B cell (primary cell): ENCODE measurements at regions not wholly inside any gene's neighbourhood (a gene's known extent, or its start where the extent isn't known, plus 50 kb on each side); places are given as distances from the start of the nearest gene placed in this dataset.

Experiments used
- ATAC-seq: fragments of 200-7000 bp; cut with Tn5 transposase; one replicate; pipeline ENCODE4 v1.10.0; 2021; ENCODE audit warnings: low read depth, mild to moderate bottlenecking, moderate number of reproducible peaks, moderate library complexity
- CTCF ChIA-PET: fragments of 350-600 bp; sonication (Branson Sonifier 250); formaldehyde crosslinking; loops from one replicate; lab custom pipeline; 2021; ENCODE audit warnings: antibody characterized with exemption, inconsistent platforms; lab: Charles Lee
- POLR2A ChIA-PET: fragments of 350-600 bp; sonication (Branson Sonifier 250); formaldehyde crosslinking; loops from one replicate; lab custom pipeline; 2021; ENCODE audit warnings: antibody characterized with exemption; lab: Charles Lee
- DNase-seq: peaks from one replicate; pipeline ENCODE4 v3.0.0; 2013
- H2AFZ ChIP-seq: 2 replicates; pipeline ENCODE4 v1.6.1; 2012; ENCODE audit warnings: mild to moderate bottlenecking, low read depth, low read length; ENCODE audit not compliant: insufficient read depth, poor library complexity, severe bottlenecking
- H3K27ac ChIP-seq, 2 donors: 1 replicate in 1 of 2; 2 replicates in 1 of 2; pipeline ENCODE4 v1.5.1; 2012 to 2013; ENCODE audit warnings: low read length in 2 of 2, mild to moderate bottlenecking in 2 of 2, moderate library complexity in 1 of 2
- H3K27me3 ChIP-seq, 4 experiments: fragments of 200-600 bp in 1 of 4; sonication (generic) in 1 of 4; replicated peaks in 1 of 4; 1 replicate in 2 of 4; 2 replicates in 2 of 4; pipeline versions ENCODE4 v1.6.1 to v1.7.0; 2013 to 2016; ENCODE audit warnings: low read length in 3 of 4, mild to moderate bottlenecking in 2 of 4, mixed read lengths in 1 of 4, moderate library complexity in 1 of 4; ENCODE audit not compliant: insufficient read depth in 4 of 4, control insufficient read depth in 3 of 4; ENCODE audit errors: control extremely low read depth in 1 of 4
- H3K36me3 ChIP-seq, 2 experiments: replicated peaks in 1 of 2; 1 replicate in 1 of 2; 2 replicates in 1 of 2; pipeline versions ENCODE4 v1.6.1 to v1.7.1; 2013; ENCODE audit warnings: low read length in 1 of 2; ENCODE audit not compliant: insufficient read depth in 2 of 2, control insufficient read depth in 1 of 2; ENCODE audit errors: control extremely low read depth in 1 of 2, extremely low read depth in 1 of 2
- H3K4me1 ChIP-seq, 2 donors: fragments of 200-600 bp in 1 of 2; sonication (generic) in 1 of 2; 1 replicate in 1 of 2; 2 replicates in 1 of 2; pipeline versions ENCODE4 v1.5.1 to v1.6.1; 2013 to 2017; ENCODE audit warnings: low read length in 2 of 2; ENCODE audit not compliant: control insufficient read depth in 2 of 2, insufficient read depth in 2 of 2
- H3K4me2 ChIP-seq: replicated peaks from 2 replicates; pipeline ENCODE3; 2012; ENCODE audit warnings: mild to moderate bottlenecking, low read depth, low read length; ENCODE audit not compliant: poor library complexity, severe bottlenecking
- H3K4me3 ChIP-seq, 5 experiments: fragments of 200-600 bp in 1 of 5; sonication (generic) in 1 of 5; 1 replicate in 3 of 5; 2 replicates in 2 of 5; pipeline versions ENCODE4 v1.5.1 to v1.7.0; 2011 to 2016; ENCODE audit warnings: low read length in 4 of 5, mild to moderate bottlenecking in 4 of 5, low read depth in 2 of 5, control low read depth in 1 of 5, moderate library complexity in 1 of 5; ENCODE audit not compliant: insufficient read depth in 1 of 5; ENCODE audit errors: control extremely low read depth in 1 of 5, extremely low read depth in 1 of 5
- H3K79me2 ChIP-seq: fragments of 200-600 bp; sonication (generic); one replicate; pipeline ENCODE4 v1.6.0; 2016; ENCODE audit warnings: low read length; ENCODE audit not compliant: control insufficient read depth, insufficient read depth
- H3K9ac ChIP-seq: fragments of 200-600 bp; sonication (generic); 2 replicates; pipeline ENCODE4 v1.6.1; 2017; ENCODE audit warnings: mild to moderate bottlenecking, low read length, moderate library complexity
- H3K9me3 ChIP-seq, 3 donors: one replicate each; pipeline versions ENCODE4 v1.6.1 to v1.7.1; 2013; ENCODE audit warnings: low read length in 2 of 3; ENCODE audit not compliant: control insufficient read depth in 2 of 3, insufficient read depth in 1 of 3; ENCODE audit errors: control extremely low read depth in 1 of 3
- H4K20me1 ChIP-seq: 2 replicates; pipeline ENCODE4 v1.6.0; 2012; ENCODE audit warnings: mild to moderate bottlenecking, low read length; ENCODE audit not compliant: insufficient read depth, control insufficient read depth, poor library complexity, severe bottlenecking
- H3K27ac Mint-ChIP-seq: one replicate; pipeline ENCODE4 v1.8.0; 2021; ENCODE audit warnings: mixed read lengths
- H3K27me3 Mint-ChIP-seq: one replicate; pipeline ENCODE4 v1.8.0; 2021; ENCODE audit warnings: mixed read lengths
- H3K4me1 Mint-ChIP-seq: one replicate; pipeline ENCODE4 v1.8.0; 2021; ENCODE audit warnings: mixed read lengths
- H3K4me3 Mint-ChIP-seq: one replicate; pipeline ENCODE4 v1.8.0; 2021; ENCODE audit warnings: mixed read lengths
- H3K9me3 Mint-ChIP-seq: one replicate; pipeline ENCODE4 v1.8.0; 2022; ENCODE audit warnings: mixed read lengths; ENCODE audit not compliant: insufficient read depth
- EZH2 ChIP-seq: IDR thresholded peaks from 2 replicates; pipeline ENCODE4 v1.6.1; 2012; ENCODE audit warnings: borderline replicate concordance, low read depth, mild to moderate bottlenecking, moderate library complexity, low read length; ENCODE audit not compliant: insufficient read depth, poor library complexity, severe bottlenecking
- WGBS: methylation state at CpG from one replicate; pipeline ENCODE4 v1.1.5; 2013; ENCODE audit warnings: missing lambda C conversion rate; ENCODE audit not compliant: insufficient coverage; 5-methylcytosine and 5-hydroxymethylcytosine counted together
- intact Hi-C: fragments of 100-400 bp; cut with micrococcal nuclease; formaldehyde crosslinking; loops from one replicate; pipeline ENCODE4 v1.10.0; 2022
- TF ChIP-seq, protein P1 (sequence below): fragments of 200-600 bp; IDR thresholded peaks from one replicate; pipeline ENCODE4 v1.8.0; 2022; ENCODE audit warnings: antibody characterized with exemption, mild to moderate bottlenecking

GRCh38 chr1:95407886-95408291 is 173.9 kb downstream of the RWDD3 start:
- Mint-ChIP-seq H3K27ac (no peak overlapping the region), H3K9me3 (peaks cover 3% of the 10 kb centered on the region), H3K4me3 (no peak overlapping the region), H3K4me1 (no peaks in the 10 kb centered on the region), H3K27me3 (peaks cover 5% of the 10 kb centered on the region)
- intact Hi-C loops: no loop called here
- Histone ChIP-seq H2AFZ (no peak overlapping the region), H3K4me2 (no peak overlapping the region), H3K27ac (no peak overlapping the region), H3K9ac (no peak overlapping the region), H3K79me2 (no peaks in the 10 kb centered on the region), H3K4me1 (no peaks in the 10 kb centered on the region), H3K4me3 (no peak overlapping the region), H3K9me3 (peaks cover 0 to 6% (median 6%) of the 10 kb centered on the region in 3 donors), H3K36me3 (no peaks in the 10 kb centered on the region), H3K27me3 (no peaks in the 10 kb centered on the region), H4K20me1 (no peaks in the 10 kb centered on the region)
- 72% methylated on average over 8 of the region's 8 CpGs for WGBS
- CTCF ChIA-PET: no interaction called here
- ATAC-seq: no peak
- POLR2A ChIA-PET: no interaction called here
- no peak for DNase-seq
- TF ChIP-seq, protein P1, sequence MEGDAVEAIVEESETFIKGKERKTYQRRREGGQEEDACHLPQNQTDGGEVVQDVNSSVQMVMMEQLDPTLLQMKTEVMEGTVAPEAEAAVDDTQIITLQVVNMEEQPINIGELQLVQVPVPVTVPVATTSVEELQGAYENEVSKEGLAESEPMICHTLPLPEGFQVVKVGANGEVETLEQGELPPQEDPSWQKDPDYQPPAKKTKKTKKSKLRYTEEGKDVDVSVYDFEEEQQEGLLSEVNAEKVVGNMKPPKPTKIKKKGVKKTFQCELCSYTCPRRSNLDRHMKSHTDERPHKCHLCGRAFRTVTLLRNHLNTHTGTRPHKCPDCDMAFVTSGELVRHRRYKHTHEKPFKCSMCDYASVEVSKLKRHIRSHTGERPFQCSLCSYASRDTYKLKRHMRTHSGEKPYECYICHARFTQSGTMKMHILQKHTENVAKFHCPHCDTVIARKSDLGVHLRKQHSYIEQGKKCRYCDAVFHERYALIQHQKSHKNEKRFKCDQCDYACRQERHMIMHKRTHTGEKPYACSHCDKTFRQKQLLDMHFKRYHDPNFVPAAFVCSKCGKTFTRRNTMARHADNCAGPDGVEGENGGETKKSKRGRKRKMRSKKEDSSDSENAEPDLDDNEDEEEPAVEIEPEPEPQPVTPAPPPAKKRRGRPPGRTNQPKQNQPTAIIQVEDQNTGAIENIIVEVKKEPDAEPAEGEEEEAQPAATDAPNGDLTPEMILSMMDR: no peak

DNA sequence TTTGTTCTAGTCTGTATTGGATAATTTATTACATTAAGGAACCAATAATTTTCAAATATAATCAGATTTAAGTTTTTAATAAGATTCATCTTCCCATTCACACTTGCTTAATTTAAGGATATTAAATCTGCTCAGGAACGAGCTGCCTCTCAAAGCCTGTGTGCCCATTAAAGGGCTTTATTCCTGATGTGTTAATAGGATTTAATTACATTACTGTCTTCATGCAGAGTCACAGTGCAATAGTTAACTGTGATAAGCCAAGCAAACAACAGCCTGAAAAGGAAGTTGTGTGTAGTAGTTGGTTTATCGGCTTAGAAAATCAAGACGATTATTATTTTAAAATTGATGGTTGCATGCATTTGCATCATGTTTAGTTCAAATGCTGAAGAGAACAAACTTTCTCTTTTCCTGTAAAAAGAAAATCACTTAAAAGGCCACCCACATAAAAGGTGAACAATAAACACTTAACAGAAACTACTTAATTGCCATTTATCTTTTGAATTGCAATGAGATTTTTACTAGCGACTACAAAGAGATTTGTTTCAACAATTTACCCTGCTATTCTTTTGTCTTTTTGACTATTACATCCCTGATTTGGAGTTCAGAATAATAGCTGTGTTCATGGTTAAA is 174.6 kb downstream of the RWDD3 start:
- ATAC-seq (no peak), DNase-seq (no peak)
- no peak overlapping the region for H3K27ac ChIP-seq
- intact Hi-C loops: no loop called here
- H3K27me3 ChIP-seq: no peaks in the 10 kb centered on the region
- no peaks in the 10 kb centered on the region for H3K36me3 ChIP-seq
- H3K4me1 Mint-ChIP-seq: no peaks in the 10 kb centered on the region
- no peaks in the 10 kb centered on the region for H3K4me1 ChIP-seq
- H3K27ac Mint-ChIP-seq: no peak overlapping the region
- no peaks in the 10 kb centered on the region for H3K79me2 ChIP-seq
- no peak for TF ChIP-seq EZH2
- TF ChIP-seq, protein P1: no peak
- H3K9me3 ChIP-seq: peaks cover 0 to 6% (median 3%) of the 10 kb centered on the region in 3 donors
- H4K20me1 ChIP-seq: no peaks in the 10 kb centered on the region
- POLR2A ChIA-PET: no interaction called here
- peaks cover 5% of the 10 kb centered on the region for H3K27me3 Mint-ChIP-seq
- H2AFZ ChIP-seq: no peak overlapping the region
- no peak overlapping the region for H3K4me2 ChIP-seq
- no peak overlapping the region for H3K9ac ChIP-seq
- WGBS: no CpG with 5 or more reads among the region's 4 CpGs
- CTCF ChIA-PET: no interaction called here
- H3K9me3 Mint-ChIP-seq: no peaks in the 10 kb centered on the region
- H3K4me3 ChIP-seq: no peak overlapping the region
- no peak overlapping the region for H3K4me3 Mint-ChIP-seq
